NCI-H446 (cell line): ENCODE measurements at regions not wholly inside any gene's neighbourhood (a gene's known extent, or its start where the extent isn't known, plus 50 kb on each side); places are given as distances from the start of the nearest gene placed in this dataset.
A peak's percentile ranks its signal among the peaks of the same experiment; 100 is the strongest.

Experiments
- DNase-seq, 2 experiments: peaks; one replicate each; lab custom pipeline; 2025; lab: John Stamatoyannopoulos, UW

DNA sequence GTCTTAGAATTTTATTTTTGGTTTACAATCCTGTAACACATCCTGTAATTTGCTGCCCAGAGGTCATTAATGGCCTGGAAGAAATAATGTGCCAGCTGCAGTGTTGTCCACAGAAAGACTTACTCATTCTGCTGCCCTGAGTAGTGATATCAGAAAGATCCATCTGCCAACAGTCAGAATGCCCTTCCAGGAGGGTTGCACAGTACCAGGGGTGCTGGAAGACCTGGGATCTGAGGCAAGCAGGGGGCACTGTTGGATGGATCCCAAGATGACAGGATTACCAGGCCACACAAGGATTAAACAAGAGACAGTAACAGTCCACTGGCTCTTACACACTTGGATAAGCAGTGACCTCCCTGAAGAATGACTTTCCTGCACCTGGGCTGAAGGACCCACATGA, 93.8 kb upstream of the TOP3B start:
- DNase-seq: no peak

- DNase-seq: no peak
Observed at GRCh38 chr22:22075382-22076163, 93.0 kb upstream of the TOP3B start.

GRCh38 chr22:22074634-22075381, 92.2 kb upstream of the TOP3B start:
- no peak for DNase-seq

DNA sequence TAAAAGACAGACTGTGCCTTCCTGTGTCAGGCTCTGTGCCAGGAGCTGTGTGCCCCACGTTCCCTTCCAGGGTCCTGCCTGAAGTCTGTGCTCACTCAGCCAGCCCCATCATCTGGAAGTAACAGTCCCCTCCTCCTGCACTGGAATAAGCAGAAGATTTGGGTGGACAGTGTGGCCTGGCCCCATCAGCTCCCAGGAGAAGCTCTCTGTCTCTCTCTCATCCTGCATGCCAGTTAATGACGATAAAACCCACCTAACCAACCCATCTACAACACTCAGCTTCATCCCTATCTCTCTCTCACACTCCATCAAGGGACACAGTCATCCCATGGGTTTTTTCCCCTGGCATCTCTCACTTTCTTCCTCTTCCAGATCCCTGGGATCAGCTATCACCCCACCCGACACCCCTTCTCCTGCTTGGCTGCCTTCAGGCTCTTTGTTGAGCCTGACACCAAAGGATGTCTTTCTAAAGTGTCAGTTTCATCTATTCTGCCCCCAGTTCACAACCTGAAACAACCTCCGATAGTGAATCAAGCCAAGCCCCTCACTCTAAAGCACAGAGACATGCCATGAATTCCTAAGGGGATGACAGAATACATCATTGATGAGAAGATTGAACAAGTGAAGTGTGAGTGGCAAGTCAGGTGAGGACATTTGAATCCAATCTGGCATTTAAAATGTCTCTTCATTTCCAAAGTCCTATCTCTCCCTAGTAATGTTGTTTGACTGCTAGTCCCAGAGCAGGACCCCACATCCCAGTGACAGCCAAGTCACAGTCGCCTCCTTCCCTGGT, 91.4 kb upstream of the TOP3B start:
- DNase-seq: no peak

- DNase-seq: no peak
Observed at GRCh38 chr22:22072169-22072836, 89.7 kb upstream of the TOP3B start.

DNA sequence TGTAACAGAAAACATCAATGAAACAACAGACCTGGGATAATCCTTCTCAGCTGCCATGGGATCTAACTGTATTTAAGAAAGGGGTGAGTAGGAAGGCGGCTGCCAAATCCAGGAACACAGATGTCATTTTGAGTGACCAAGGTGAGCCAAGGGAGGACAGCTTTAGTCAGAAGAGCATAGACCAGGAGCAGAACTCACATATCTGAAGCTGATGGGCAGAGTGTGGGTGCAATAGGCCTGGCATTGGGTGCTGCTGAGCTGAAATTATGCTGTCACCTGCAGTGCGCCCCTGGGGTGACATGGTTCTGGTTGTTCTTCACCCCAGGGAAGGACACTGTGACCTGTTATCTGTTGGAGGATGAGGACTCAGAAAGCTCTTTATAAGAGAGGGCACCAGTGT, 88.9 kb upstream of the TOP3B start:
- DNase-seq: no peak

- no peak for DNase-seq
Observed at GRCh38 chr22:22070371-22070824, 87.8 kb upstream of the TOP3B start.

- no peak for DNase-seq
Observed at GRCh38 chr22:22069450-22070370, 87.1 kb upstream of the TOP3B start.

DNA sequence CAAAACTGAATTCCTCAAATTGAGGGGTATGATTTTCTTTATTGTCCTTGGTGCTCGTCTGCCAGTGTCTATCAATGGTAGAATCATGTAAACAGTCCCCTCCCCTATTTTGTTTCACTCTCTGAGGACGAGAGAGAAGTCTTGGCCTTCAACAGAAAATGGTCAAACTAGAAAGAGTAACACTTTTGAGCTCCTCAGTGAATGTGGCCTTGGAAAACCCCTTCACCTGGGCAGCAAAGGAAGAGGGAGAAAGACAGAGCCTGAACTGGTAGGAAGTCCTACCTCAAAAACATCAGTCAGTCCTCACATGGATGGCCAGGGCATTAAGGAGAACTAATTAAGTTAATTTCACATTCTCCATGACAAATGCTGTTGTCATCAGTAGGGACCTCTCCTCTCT, 86.1 kb upstream of the TOP3B start:
- DNase-seq: no peak

- DNase-seq: no peak
Observed at GRCh38 chr22:22068025-22068424, 85.4 kb upstream of the TOP3B start.

- DNase-seq: no peak
Observed at GRCh38 chr22:22067192-22067591, 84.6 kb upstream of the TOP3B start.

- DNase-seq: no peak
Observed at GRCh38 chr22:22064580-22064979, 82.0 kb upstream of the TOP3B start.

DNA sequence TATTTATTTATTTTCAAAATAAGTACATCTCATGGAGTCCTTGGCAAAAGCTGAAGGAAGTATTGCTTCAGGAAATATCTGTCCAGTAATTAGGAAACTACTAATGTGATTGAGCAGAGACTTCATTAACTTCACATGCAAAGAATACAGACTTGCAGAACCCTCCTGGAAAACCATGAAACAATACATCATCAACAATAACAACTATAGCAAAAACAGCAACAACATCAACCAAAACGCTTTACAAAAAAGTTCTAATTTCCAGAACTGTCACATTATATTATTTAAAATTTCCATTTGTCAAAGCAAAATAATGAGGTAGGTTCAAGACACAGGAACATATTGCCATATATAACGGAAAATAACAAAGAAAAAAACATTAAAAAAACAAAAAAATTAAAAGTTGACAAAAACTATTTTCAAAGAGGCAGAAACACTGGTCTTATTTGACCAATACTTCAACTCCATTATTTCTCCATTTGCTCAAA, 79.8 kb upstream of the TOP3B start:
- no peak for DNase-seq

DNA sequence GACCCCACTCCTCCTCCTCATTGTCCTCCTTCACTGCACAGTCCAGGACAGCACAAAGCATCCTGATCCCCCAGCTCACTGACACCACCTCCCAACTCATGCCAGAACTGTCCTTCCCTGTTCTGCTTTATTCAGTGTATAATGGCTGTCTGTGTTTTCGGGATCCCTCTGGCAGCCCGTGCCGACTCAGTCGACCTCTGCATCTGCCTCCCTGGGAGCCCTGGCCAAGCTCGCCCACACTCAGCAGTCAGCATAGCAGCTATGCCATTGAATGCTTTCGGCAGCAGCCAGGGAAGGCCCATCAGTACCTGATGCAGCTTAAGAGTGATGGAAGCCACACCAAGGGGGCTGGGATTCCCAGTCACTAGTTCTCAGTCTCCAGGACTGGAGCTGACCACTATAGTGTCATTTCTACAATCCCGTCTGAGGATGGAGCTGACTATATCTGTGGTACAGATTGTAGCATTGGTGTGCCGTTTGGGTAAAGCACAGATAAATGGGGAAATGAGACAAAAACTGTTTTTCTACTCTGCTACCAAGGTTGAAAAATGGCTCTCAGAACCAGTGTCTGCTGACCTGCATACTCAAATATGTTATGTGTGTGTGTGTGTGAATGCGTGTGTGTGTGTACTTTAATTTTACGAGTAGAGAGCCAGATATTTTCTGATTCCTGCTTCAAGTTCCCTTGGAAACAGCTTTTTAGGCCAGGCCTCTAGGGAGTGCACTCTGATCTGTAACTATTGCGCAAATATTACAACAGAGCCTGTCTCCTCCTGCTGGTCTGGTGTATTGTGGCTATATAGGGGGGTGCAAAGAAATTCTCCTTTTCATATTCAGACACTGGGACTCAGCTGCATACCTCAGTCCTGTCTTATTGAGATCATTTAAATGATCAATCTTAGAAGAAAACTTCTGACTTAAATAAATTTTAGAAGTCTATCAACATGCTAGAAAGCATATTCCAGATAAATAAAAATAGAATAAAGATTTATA, 78.8 kb upstream of the TOP3B start:
- DNase-seq: no peak

GRCh38 chr22:22060200-22061084, 77.9 kb upstream of the TOP3B start:
- peak in 1 of 2 experiments; percentile 27 for DNase-seq

DNA sequence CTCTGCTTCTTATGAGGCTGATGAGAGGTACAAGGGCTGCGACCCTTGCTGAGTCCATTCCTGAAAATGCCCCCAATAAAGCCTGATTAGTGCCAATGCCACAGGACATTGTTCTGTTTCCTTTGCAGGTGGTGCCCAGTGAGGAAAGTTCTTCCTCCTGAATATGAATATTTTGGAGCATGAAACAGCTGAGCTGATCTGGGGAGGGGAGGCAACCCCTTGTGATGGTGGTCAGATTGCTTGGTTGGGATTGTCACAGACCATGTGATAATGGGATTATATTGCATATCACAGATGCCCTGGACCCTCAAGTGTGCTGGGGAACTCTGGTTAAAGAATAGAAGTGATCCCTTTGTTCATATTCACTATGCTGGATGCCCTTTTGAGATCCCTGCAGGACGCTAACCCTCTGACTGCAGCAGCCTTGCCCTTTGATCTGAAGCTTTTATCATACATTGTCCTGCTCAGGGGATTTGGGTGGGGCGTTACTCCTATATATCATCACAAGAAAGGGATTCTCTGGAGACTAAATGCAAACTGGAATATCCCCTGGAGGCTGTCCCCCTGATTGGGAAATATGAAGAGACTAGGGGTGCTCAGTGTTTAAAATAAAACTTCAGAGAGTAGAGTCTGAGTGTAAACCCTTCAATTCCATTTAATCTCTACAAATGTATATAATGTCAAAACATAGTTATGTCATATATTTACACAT, 76.9 kb upstream of the TOP3B start:
- DNase-seq: no peak

- DNase-seq: no peak
Observed at GRCh38 chr22:22058633-22059290, 76.2 kb upstream of the TOP3B start.
